Pons (tissue), 1 donor: ENCODE measurements at regions not wholly inside any gene's neighbourhood (a gene's known extent, or its start where the extent isn't known, plus 50 kb on each side); places are given as distances from the start of the nearest gene placed in this dataset.

Experiments
- DNase-seq: peaks from one replicate; pipeline ENCODE4 v3.0.0-alpha.2; 2016; ENCODE audit warnings: low spot score

- no peak for DNase-seq
These were observed 52.5 kb upstream of the TTC29 start for GRCh38 chr4:146998157-146998556.

GRCh38 chr4:147003956-147004809, 58.5 kb upstream of the TTC29 start:
- no peak for DNase-seq

- DNase-seq = no peak
These were observed 60.6 kb upstream of the TTC29 start for GRCh38 chr4:147006229-147006628.

GRCh38 chr4:147009875-147010274, 64.2 kb upstream of the TTC29 start:
- no peak for DNase-seq

- DNase-seq = no peak
These were observed 65.7 kb upstream of the TTC29 start for GRCh38 chr4:147011411-147011810.

GRCh38 chr4:147012059-147012707, 66.5 kb upstream of the TTC29 start:
- DNase-seq = no peak

GRCh38 chr4:147014946-147015345, 69.3 kb upstream of the TTC29 start:
- DNase-seq = no peak

- no peak for DNase-seq
These were observed 69.8 kb upstream of the TTC29 start for GRCh38 chr4:147015491-147015890.

- no peak for DNase-seq
These were observed 71.4 kb upstream of the TTC29 start for GRCh38 chr4:147017081-147017480.

- peak; percentile 83 for DNase-seq
These were observed 73.4 kb upstream of the TTC29 start for GRCh38 chr4:147019091-147019490.

GRCh38 chr4:147020456-147020855, 74.8 kb upstream of the TTC29 start:
- no peak for DNase-seq

- DNase-seq = no peak
These were observed 79.4 kb upstream of the TTC29 start for GRCh38 chr4:147025042-147025441.

- DNase-seq = no peak
These were observed 83.6 kb upstream of the TTC29 start for GRCh38 chr4:147029296-147029695.

GRCh38 chr4:147034372-147034771, 88.7 kb upstream of the TTC29 start:
- DNase-seq = no peak

- no peak for DNase-seq
These were observed 91.4 kb upstream of the TTC29 start for GRCh38 chr4:147037069-147037468.

- no peak for DNase-seq
These were observed 94.4 kb upstream of the TTC29 start for GRCh38 chr4:147039976-147040575.

GRCh38 chr4:147040874-147041273, 95.2 kb upstream of the TTC29 start:
- no peak for DNase-seq

GRCh38 chr4:147041376-147041775, 95.7 kb upstream of the TTC29 start:
- no peak for DNase-seq

GRCh38 chr4:147042046-147042445, 96.4 kb upstream of the TTC29 start:
- DNase-seq = peak; percentile 71

- no peak for DNase-seq
These were observed 98.6 kb upstream of the TTC29 start for GRCh38 chr4:147044241-147044640.

- no peak for DNase-seq
These were observed 104.3 kb upstream of the TTC29 start for GRCh38 chr4:147049946-147050345.

GRCh38 chr4:147050356-147050765, 104.7 kb upstream of the TTC29 start:
- no peak for DNase-seq

GRCh38 chr4:147052361-147052760, 106.7 kb upstream of the TTC29 start:
- no peak for DNase-seq
